Esophagus squamous epithelium (tissue), 5 donors: ENCODE measurements at regions not wholly inside any gene's neighbourhood (a gene's known extent, or its start where the extent isn't known, plus 50 kb on each side); places are given as distances from the start of the nearest gene placed in this dataset.

Experiments used
- DNase-seq: peaks from one replicate; lab custom pipeline; 2025; lab: John Stamatoyannopoulos, UW
- H3K27ac ChIP-seq, 4 donors: fragments of 200-600 bp; sonication (generic); one replicate each; pipeline ENCODE4 v1.5.1; 2016 to 2019; ENCODE audit warnings: mild to moderate bottlenecking in 1 of 4
- H3K27me3 ChIP-seq, 4 donors: fragments of 200-600 bp; sonication (generic); 1 replicate in 3 of 4; 2 replicates in 1 of 4; pipeline versions ENCODE4 v1.5.1 to v1.6.0; 2017 to 2021; ENCODE audit warnings: antibody characterized with exemption in 1 of 4
- H3K36me3 ChIP-seq, 3 donors: fragments of 200-600 bp; sonication (generic); one replicate each; pipeline ENCODE4 v1.5.1; 2016 to 2019
- H3K4me1 ChIP-seq, 3 donors: fragments of 200-600 bp; sonication (generic); one replicate each; pipeline ENCODE4 v1.5.1; 2017 to 2019
- H3K4me3 ChIP-seq, 4 donors: fragments of 200-600 bp; sonication (generic); 1 replicate in 3 of 4; 2 replicates in 1 of 4; pipeline ENCODE4 v1.5.1; 2016 to 2019; ENCODE audit warnings: mild to moderate bottlenecking in 2 of 4, moderate library complexity in 1 of 4
- H3K9me3 ChIP-seq, 3 donors: fragments of 200-600 bp; sonication (generic); one replicate each; pipeline ENCODE4 v1.5.1; 2016 to 2019
- POLR2A ChIP-seq, 4 donors: fragments of 450-650 bp; IDR thresholded peaks; one replicate each; pipeline ENCODE4 v1.6.1; 2017; ENCODE audit warnings: antibody characterized with exemption in 4 of 4, mild to moderate bottlenecking in 4 of 4, moderate library complexity in 3 of 4
- WGBS, 2 donors: methylation state at CpG; one replicate each; pipeline ENCODE4 v1.1.5; 2018; 5-methylcytosine and 5-hydroxymethylcytosine counted together
- intact Hi-C: fragments of 100-400 bp; cut with DNase I; formaldehyde crosslinking; loops from one replicate; pipeline ENCODE4 v1.15.0; 2022
- TF ChIP-seq, protein P1 (sequence below), 6 experiments: fragments of 450-650 bp in 4 of 6; fragments of 200-600 bp in 2 of 6; sonication (generic) in 2 of 6; IDR thresholded peaks; one replicate each; pipeline ENCODE4 v1.5.1; 2016 to 2019; ENCODE audit warnings: antibody characterized with exemption in 6 of 6, mild to moderate bottlenecking in 4 of 6, moderate library complexity in 4 of 6
- donor health status: DM: yes; HTN: yes; CAD: no.

DNA sequence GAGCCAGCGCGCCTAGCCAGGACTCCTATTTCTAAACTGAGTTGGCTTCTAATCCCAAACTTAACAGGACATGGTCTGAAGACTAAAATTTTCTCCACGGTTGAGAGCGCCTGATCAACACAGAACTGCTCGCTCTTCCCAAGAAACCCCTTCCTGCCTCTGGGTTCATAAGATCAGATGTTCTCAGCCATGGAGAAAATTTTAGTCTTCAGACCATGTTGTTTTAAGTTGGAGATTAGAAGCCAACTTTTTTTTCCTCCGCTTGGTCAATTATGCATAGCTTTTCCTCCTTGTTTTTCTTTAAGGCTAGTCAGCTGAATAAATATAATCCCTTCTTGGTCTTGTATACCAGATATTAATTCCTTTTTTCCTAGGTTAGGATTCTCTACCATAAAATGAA, 356.6 kb upstream of the ADAMTS9 start:
- H3K4me3 ChIP-seq: no peak overlapping the region
- TF ChIP-seq POLR2A (IDR thresholded peaks at IDR 0.05): no peak
- TF ChIP-seq, protein P1, sequence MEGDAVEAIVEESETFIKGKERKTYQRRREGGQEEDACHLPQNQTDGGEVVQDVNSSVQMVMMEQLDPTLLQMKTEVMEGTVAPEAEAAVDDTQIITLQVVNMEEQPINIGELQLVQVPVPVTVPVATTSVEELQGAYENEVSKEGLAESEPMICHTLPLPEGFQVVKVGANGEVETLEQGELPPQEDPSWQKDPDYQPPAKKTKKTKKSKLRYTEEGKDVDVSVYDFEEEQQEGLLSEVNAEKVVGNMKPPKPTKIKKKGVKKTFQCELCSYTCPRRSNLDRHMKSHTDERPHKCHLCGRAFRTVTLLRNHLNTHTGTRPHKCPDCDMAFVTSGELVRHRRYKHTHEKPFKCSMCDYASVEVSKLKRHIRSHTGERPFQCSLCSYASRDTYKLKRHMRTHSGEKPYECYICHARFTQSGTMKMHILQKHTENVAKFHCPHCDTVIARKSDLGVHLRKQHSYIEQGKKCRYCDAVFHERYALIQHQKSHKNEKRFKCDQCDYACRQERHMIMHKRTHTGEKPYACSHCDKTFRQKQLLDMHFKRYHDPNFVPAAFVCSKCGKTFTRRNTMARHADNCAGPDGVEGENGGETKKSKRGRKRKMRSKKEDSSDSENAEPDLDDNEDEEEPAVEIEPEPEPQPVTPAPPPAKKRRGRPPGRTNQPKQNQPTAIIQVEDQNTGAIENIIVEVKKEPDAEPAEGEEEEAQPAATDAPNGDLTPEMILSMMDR (IDR thresholded peaks at IDR 0.05): no peak
- no peaks in the 10 kb centered on the region for H3K36me3 ChIP-seq
- intact Hi-C loops: no loop called here
- H3K27ac ChIP-seq: no peak overlapping the region
- H3K9me3 ChIP-seq: no peaks in the 10 kb centered on the region
- WGBS, 2 donors: 95 to 98% methylated on average over 5 to 6 of the region's 6 CpGs
- peaks cover 0 to 3% (median 0%) of the 10 kb centered on the region in 3 donors for H3K4me1 ChIP-seq
- H3K27me3 ChIP-seq: no peaks in the 10 kb centered on the region
- DNase-seq: no peak

DNA sequence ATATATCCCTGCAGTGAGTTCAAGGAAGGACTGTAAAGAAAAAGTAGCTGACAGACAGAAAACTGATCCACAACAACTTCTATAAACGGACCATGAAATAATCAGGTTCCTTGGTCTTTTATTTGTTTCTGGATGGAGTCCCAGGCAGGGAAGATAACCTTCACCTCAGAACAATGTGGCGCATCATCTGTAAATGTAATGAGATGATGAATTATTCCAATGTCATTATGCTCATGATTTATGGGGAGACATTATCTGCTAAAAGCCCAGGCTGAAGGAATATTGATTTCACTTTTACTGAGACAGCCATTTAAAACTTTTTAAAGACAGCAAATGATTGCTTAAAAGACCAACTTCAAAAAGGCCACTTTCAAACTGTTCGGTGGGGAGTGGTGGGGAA, 354.9 kb upstream of the ADAMTS9 start:
- DNase-seq: no peak
- no peaks in the 10 kb centered on the region for H3K4me1 ChIP-seq
- H3K36me3 ChIP-seq: no peaks in the 10 kb centered on the region
- no peaks in the 10 kb centered on the region for H3K9me3 ChIP-seq
- intact Hi-C loops: no loop called here
- H3K27me3 ChIP-seq: no peaks in the 10 kb centered on the region
- H3K4me3 ChIP-seq: no peak overlapping the region
- no peak for TF ChIP-seq POLR2A (IDR thresholded peaks at IDR 0.05)
- TF ChIP-seq, protein P1 (IDR thresholded peaks at IDR 0.05): no peak
- no peak overlapping the region for H3K27ac ChIP-seq
- WGBS, 2 donors: 72 to 73% methylated on average over 3 of the region's 3 CpGs

DNA sequence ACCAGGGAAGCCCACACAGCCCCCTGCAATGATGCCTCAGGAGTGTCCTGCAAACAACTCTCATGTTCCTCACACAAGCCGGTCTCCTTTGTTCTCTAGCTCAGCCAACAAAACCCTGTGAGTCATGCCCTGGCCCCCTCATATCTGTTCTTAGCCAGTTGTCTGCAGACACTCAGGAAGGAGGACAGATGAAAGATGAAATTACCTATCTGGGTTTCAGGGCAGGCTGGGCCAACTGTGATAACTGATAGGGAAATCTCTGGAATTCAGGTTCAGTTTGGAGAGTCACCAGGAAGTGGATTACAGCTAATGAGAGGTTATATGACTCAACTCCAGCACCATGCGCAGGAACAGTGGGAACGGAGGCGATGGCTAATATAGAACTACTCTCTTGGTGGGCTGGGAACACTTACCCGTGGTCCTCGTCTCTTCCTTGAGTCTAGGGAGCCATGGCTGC, 352.0 kb upstream of the ADAMTS9 start:
- intact Hi-C loops: no loop called here
- 75 to 81% methylated on average over 6 of the region's 6 CpGs for WGBS, 2 donors
- H3K36me3 ChIP-seq: no peaks in the 10 kb centered on the region
- no peaks in the 10 kb centered on the region for H3K27me3 ChIP-seq
- no peak overlapping the region for H3K27ac ChIP-seq
- H3K9me3 ChIP-seq: no peaks in the 10 kb centered on the region
- no peak overlapping the region for H3K4me3 ChIP-seq
- no peaks in the 10 kb centered on the region for H3K4me1 ChIP-seq
- DNase-seq: no peak
- TF ChIP-seq, protein P1 (IDR thresholded peaks at IDR 0.05): no peak
- TF ChIP-seq POLR2A (IDR thresholded peaks at IDR 0.05): no peak

DNA sequence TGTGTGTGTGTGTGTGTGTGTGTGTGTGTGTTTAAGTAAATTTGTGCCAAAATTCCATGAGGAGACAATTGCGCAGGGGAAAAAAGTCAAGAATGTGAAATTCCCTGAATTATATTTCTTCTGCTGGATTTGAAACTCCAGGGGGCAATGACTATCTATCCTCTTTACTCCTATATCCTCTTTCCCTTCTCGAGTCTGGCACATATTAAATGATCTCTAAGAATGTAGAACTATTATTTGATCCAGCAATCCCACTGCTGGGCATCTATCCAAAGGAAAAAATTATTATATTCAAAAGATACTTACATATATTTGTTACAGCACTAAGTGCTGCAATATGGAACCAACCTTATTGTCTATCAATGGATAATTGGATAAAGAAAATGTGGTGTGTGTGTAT, 350.1 kb upstream of the ADAMTS9 start:
- H3K4me3 ChIP-seq: no peak overlapping the region
- intact Hi-C loops: no loop called here
- H3K4me1 ChIP-seq: no peaks in the 10 kb centered on the region
- H3K36me3 ChIP-seq: no peaks in the 10 kb centered on the region
- no peaks in the 10 kb centered on the region for H3K9me3 ChIP-seq
- DNase-seq: no peak
- WGBS, 2 donors: 70% methylated on average over 2 of the region's 2 CpGs
- no peak overlapping the region for H3K27ac ChIP-seq
- no peaks in the 10 kb centered on the region for H3K27me3 ChIP-seq
- no peak for TF ChIP-seq POLR2A (IDR thresholded peaks at IDR 0.05)
- TF ChIP-seq, protein P1 (IDR thresholded peaks at IDR 0.05): no peak

DNA sequence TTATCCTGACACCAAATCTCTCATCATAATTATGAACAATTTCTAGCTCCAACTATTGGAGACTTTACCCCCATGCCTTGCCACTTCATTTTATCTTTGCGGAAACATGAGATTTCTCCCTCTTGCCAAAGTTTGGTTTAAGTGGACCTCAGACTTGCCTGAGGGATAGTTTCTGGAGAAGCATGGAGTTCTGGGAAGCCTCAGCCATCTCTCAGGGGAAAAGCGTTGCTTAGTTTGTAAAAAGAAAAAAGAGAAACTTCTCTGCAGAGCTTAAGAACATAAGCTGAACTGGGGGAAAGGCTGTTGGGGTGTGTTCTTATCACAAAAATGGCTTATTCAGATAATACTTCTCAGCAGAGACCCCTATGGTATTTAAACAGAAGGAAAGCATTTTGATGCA, 347.4 kb upstream of the ADAMTS9 start:
- intact Hi-C loops: no loop called here
- H3K27ac ChIP-seq: no peak overlapping the region
- H3K9me3 ChIP-seq: no peaks in the 10 kb centered on the region
- TF ChIP-seq, protein P1 (IDR thresholded peaks at IDR 0.05): no peak
- no peaks in the 10 kb centered on the region for H3K4me1 ChIP-seq
- WGBS, 2 donors: 92 to 95% methylated on average over 2 of the region's 2 CpGs
- H3K36me3 ChIP-seq: no peaks in the 10 kb centered on the region
- no peak overlapping the region for H3K4me3 ChIP-seq
- no peak for DNase-seq
- H3K27me3 ChIP-seq: no peaks in the 10 kb centered on the region
